Body of pancreas (tissue), 4 donors: ENCODE measurements at regions not wholly inside any gene's neighbourhood (a gene's known extent, or its start where the extent isn't known, plus 50 kb on each side); places are given as distances from the start of the nearest gene placed in this dataset.

ENCODE experiments used
- ATAC-seq: fragments of 150-250 bp; one replicate; pipeline ENCODE4 v1.9.1; 2016
- DNase-seq, 4 donors: peaks; one replicate each; pipeline ENCODE4 v3.0.0-alpha.2; 2019
- H3K27ac ChIP-seq, 4 donors: fragments of 200-600 bp; sonication (generic); 1 replicate in 3 of 4; 2 replicates in 1 of 4; pipeline versions ENCODE4 v1.5.1 to v1.6.1; 2016 to 2019; ENCODE audit warnings: mild to moderate bottlenecking in 1 of 4, mixed read lengths in 1 of 4, moderate library complexity in 1 of 4
- H3K27me3 ChIP-seq, 2 donors: fragments of 200-600 bp; sonication (generic); one replicate each; pipeline ENCODE4 v1.6.0; 2016; ENCODE audit warnings: mild to moderate bottlenecking in 1 of 2
- H3K36me3 ChIP-seq, 2 donors: fragments of 200-600 bp; sonication (generic); replicated peaks in 1 of 2; 2 replicates each; pipeline ENCODE4 v1.5.1; 2016; ENCODE audit warnings: low read depth in 2 of 2; ENCODE audit not compliant: insufficient read depth in 1 of 2
- H3K4me1 ChIP-seq: fragments of 200-600 bp; sonication (generic); one replicate; pipeline ENCODE4 v1.6.0; 2016
- H3K4me3 ChIP-seq, 2 donors: fragments of 200-600 bp; sonication (generic); 1 replicate in 1 of 2; 2 replicates in 1 of 2; pipeline ENCODE4 v1.5.1; 2016 to 2019
- H3K9me3 ChIP-seq, 3 donors: fragments of 200-600 bp; sonication (generic); 1 replicate in 2 of 3; 2 replicates in 1 of 3; pipeline ENCODE4 v1.5.1; 2016
- CTCF ChIP-seq, 7 experiments: fragments of 450-650 bp in 4 of 7; fragments of 200-600 bp in 3 of 7; sonication (generic) in 3 of 7; IDR thresholded peaks; one replicate each; pipeline ENCODE4 v1.5.1; 2016 to 2019; ENCODE audit warnings: antibody characterized with exemption in 7 of 7
- POLR2A ChIP-seq, 3 donors: fragments of 450-650 bp; IDR thresholded peaks; one replicate each; pipeline ENCODE4 v1.6.1; 2016; ENCODE audit warnings: antibody characterized with exemption in 3 of 3, mild to moderate bottlenecking in 2 of 3
- WGBS, 2 donors: methylation state at CpG; one replicate each; pipeline ENCODE4 v1.1.5; 2017; 5-methylcytosine and 5-hydroxymethylcytosine counted together
- intact Hi-C: fragments of 100-400 bp; cut with DNase I; formaldehyde crosslinking; loops from one replicate; pipeline ENCODE4 v1.15.1; 2023

GRCh38 chr1:4021974-4022268 lies 121.8 kb upstream of the C1orf174 start:
- TF ChIP-seq POLR2A (IDR thresholded peaks at IDR 0.05), result no peak
- no peak for TF ChIP-seq CTCF (IDR thresholded peaks at IDR 0.05)
- no peak overlapping the region for H3K4me3 ChIP-seq
- intact Hi-C loops, result no loop called here
- H3K4me1 ChIP-seq, result no peaks in the 10 kb centered on the region
- no peaks in the 10 kb centered on the region for H3K36me3 ChIP-seq
- H3K27me3 ChIP-seq, result no peaks in the 10 kb centered on the region
- no peak overlapping the region for H3K27ac ChIP-seq
- no peak for ATAC-seq
- WGBS, 2 donors, result 57 to 62% methylated on average over 3 of the region's 3 CpGs
- H3K9me3 ChIP-seq, result no peaks in the 10 kb centered on the region
- no peak for DNase-seq

GRCh38 chr1:4022715-4023114 lies 122.6 kb upstream of the C1orf174 start:
- Histone ChIP-seq H3K27ac (no peak overlapping the region), H3K4me1 (no peaks in the 10 kb centered on the region), H3K27me3 (no peaks in the 10 kb centered on the region), H3K4me3 (no peak overlapping the region), H3K36me3 (no peaks in the 10 kb centered on the region), H3K9me3 (no peaks in the 10 kb centered on the region)
- 52% methylated on average over 14 of the region's 14 CpGs for WGBS, 2 donors
- no peak for ATAC-seq
- no peak for DNase-seq
- TF ChIP-seq POLR2A (IDR thresholded peaks at IDR 0.05), result no peak
- intact Hi-C loops, result no loop called here

GRCh38 chr1:4023678-4024077 lies 123.6 kb upstream of the C1orf174 start:
- intact Hi-C loops, result no loop called here
- Histone ChIP-seq H3K36me3 (no peaks in the 10 kb centered on the region), H3K4me1 (no peaks in the 10 kb centered on the region), H3K27me3 (no peaks in the 10 kb centered on the region), H3K9me3 (no peaks in the 10 kb centered on the region), H3K27ac (no peak overlapping the region), H3K4me3 (no peak overlapping the region)
- TF ChIP-seq CTCF (IDR thresholded peaks at IDR 0.05) (no peak), POLR2A (IDR thresholded peaks at IDR 0.05) (no peak)
- 34 to 35% methylated on average over 5 of the region's 5 CpGs for WGBS, 2 donors
- ATAC-seq (no peak), DNase-seq (no peak)

GRCh38 chr1:4024811-4025210 lies 124.7 kb upstream of the C1orf174 start:
- Histone ChIP-seq H3K36me3 (no peaks in the 10 kb centered on the region), H3K9me3 (no peaks in the 10 kb centered on the region), H3K4me1 (no peaks in the 10 kb centered on the region), H3K27me3 (no peaks in the 10 kb centered on the region), H3K27ac (no peak overlapping the region), H3K4me3 (no peak overlapping the region)
- ATAC-seq (no peak), DNase-seq (no peak)
- TF ChIP-seq CTCF (IDR thresholded peaks at IDR 0.05) (no peak), POLR2A (IDR thresholded peaks at IDR 0.05) (no peak)
- intact Hi-C loops, result no loop called here

GRCh38 chr1:4025752-4026151 lies 125.7 kb upstream of the C1orf174 start:
- TF ChIP-seq CTCF (IDR thresholded peaks at IDR 0.05), result no peak
- TF ChIP-seq POLR2A (IDR thresholded peaks at IDR 0.05), result no peak
- WGBS, 2 donors, result 54 to 56% methylated on average over 5 of the region's 5 CpGs
- Histone ChIP-seq H3K4me1 (no peaks in the 10 kb centered on the region), H3K27ac (no peak overlapping the region), H3K4me3 (no peak overlapping the region), H3K27me3 (no peaks in the 10 kb centered on the region), H3K36me3 (no peaks in the 10 kb centered on the region), H3K9me3 (peaks cover 0 to under 1% (median 0%) of the 10 kb centered on the region in 3 donors)
- no peak for DNase-seq
- intact Hi-C loops, result no loop called here
- no peak for ATAC-seq
